ENCODE measurements at regions not wholly inside any gene's neighbourhood (a gene's known extent, or its start where the extent isn't known, plus 50 kb on each side); places are given as distances from the start of the nearest gene placed in this dataset.

GRCh38 chr13:74274916-74275315 lies 140.7 kb upstream of the KLF12 start:
- intact Hi-C loops (cut with DNase I), result no loop called here

DNA sequence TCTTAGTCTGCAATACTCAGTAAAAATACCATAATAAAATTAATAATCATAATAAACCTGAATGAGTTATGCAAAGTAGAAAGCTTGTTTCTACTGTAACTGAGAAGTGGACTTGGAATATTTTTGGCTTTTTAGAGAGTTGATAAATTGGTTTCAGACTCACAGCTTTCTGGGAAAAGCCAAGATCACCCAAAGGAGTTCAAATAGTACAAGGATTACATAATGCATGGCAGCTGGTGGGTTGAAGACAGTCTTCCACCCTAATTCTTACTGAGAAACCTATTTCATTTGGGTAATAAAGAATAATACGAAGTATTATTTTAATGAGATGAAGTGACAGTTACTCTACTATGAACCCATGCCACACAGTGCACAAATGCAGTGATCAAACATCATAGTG lies 139.4 kb upstream of the KLF12 start:
- intact Hi-C loops (cut with DNase I), result no loop called here
- Histone ChIP-seq H3K4me3 (no peak overlapping the region), H3K27ac (no peak overlapping the region), H3K9me3 (no peaks in the 10 kb centered on the region), H3K27me3 (replicated peaks; ENCODE audit: insufficient read depth) (no peaks in the 10 kb centered on the region), H3K4me1 (replicated peaks) (no peaks in the 10 kb centered on the region), H3K36me3 (no peaks in the 10 kb centered on the region)
- WGBS, result 86% methylated on average over 1 of the region's 1 CpG
- TF ChIP-seq POLR2AphosphoS5 (IDR thresholded peaks at IDR 0.05), result no peak
- no peak for TF ChIP-seq CTCF (IDR thresholded peaks at IDR 0.05)
- TF ChIP-seq POLR2A (IDR thresholded peaks at IDR 0.05), result no peak
- DNase-seq (ENCODE audit: low spot score), result no peak

More at GRCh38 chr13:74274916-74275315, 140.7 kb upstream of the KLF12 start:
- no peak overlapping the region for H3K27ac ChIP-seq
- H3K27me3 ChIP-seq (replicated peaks; ENCODE audit: insufficient read depth), result no peaks in the 10 kb centered on the region
- WGBS, result 82% methylated on average over 2 of the region's 2 CpGs
- no peaks in the 10 kb centered on the region for H3K36me3 ChIP-seq
- no peaks in the 10 kb centered on the region for H3K4me1 ChIP-seq (replicated peaks)
- H3K9me3 ChIP-seq, result no peaks in the 10 kb centered on the region
- no peak overlapping the region for H3K4me3 ChIP-seq
- no peak for DNase-seq (ENCODE audit: low spot score)
- TF ChIP-seq POLR2AphosphoS5 (IDR thresholded peaks at IDR 0.05), result no peak
- no peak for TF ChIP-seq POLR2A (IDR thresholded peaks at IDR 0.05)
- TF ChIP-seq CTCF (IDR thresholded peaks at IDR 0.05), result no peak

DNA sequence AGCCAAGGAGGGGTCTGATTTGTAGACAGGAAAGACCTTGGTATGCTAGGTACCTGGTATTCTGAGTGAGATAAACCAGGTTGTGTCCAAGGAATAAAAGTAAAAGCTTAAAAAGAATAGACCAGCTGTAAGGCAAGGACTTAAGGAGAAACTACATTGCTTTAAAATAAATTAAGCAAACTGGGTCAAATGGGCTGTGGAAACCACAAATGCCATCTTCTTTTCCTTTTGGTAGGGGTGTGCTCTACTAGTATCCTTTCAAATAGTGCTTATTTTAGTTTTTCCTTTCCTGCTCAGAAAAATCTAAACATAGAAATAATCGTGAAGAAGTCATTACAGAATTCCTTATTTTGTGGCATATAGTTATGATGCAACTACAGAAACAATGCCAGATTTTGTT lies 138.6 kb upstream of the KLF12 start:
- Histone ChIP-seq H3K4me3 (no peak overlapping the region), H3K27me3 (replicated peaks; ENCODE audit: insufficient read depth) (no peaks in the 10 kb centered on the region), H3K9me3 (no peaks in the 10 kb centered on the region), H3K27ac (no peak overlapping the region), H3K36me3 (no peaks in the 10 kb centered on the region), H3K4me1 (replicated peaks) (no peaks in the 10 kb centered on the region)
- TF ChIP-seq CTCF (IDR thresholded peaks at IDR 0.05) (no peak), POLR2A (IDR thresholded peaks at IDR 0.05) (no peak), POLR2AphosphoS5 (IDR thresholded peaks at IDR 0.05) (no peak)
- no peak for DNase-seq (ENCODE audit: low spot score)
- WGBS, result 75% methylated on average over 1 of the region's 1 CpG
- intact Hi-C loops (cut with DNase I), result no loop called here

DNA sequence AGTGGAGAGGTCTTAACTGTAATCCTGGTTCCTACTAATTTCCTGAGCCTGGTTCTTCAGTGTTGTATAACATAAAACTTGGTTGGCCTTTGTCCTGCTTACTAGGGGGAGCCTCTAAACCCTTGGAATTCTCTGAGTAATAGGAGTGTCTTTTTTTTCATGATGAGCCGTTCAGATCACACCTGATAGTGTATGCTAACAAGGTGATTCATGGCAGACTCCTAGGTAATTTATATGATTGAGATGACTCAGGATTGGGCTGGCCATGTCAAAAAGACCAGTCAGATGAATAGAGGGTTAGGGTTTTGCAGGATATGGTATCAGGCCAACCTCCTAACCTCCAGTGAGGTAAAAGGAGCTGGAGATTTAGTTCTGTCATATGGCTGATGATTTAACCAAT lies 135.8 kb upstream of the KLF12 start:
- no peaks in the 10 kb centered on the region for H3K27me3 ChIP-seq (replicated peaks; ENCODE audit: insufficient read depth)
- no peak overlapping the region for H3K4me3 ChIP-seq
- H3K27ac ChIP-seq, result no peak overlapping the region
- WGBS, result 29% methylated on average over 1 of the region's 1 CpG
- no peak for DNase-seq (ENCODE audit: low spot score)
- no peak for TF ChIP-seq POLR2AphosphoS5 (IDR thresholded peaks at IDR 0.05)
- TF ChIP-seq POLR2A (IDR thresholded peaks at IDR 0.05), result no peak
- no peak for TF ChIP-seq CTCF (IDR thresholded peaks at IDR 0.05)
- H3K4me1 ChIP-seq (replicated peaks), result no peaks in the 10 kb centered on the region
- intact Hi-C loops (cut with DNase I), result no loop called here
- H3K9me3 ChIP-seq, result no peaks in the 10 kb centered on the region
- H3K36me3 ChIP-seq, result no peaks in the 10 kb centered on the region

- no peak overlapping the region for H3K4me3 ChIP-seq
- 93% methylated on average over 1 of the region's 1 CpG for WGBS
- TF ChIP-seq POLR2A (IDR thresholded peaks at IDR 0.05), result no peak
- DNase-seq (ENCODE audit: low spot score), result no peak
- no peak overlapping the region for H3K27ac ChIP-seq
- H3K4me1 ChIP-seq (replicated peaks), result no peaks in the 10 kb centered on the region
- intact Hi-C loops (cut with DNase I), result no loop called here
- no peaks in the 10 kb centered on the region for H3K36me3 ChIP-seq
- no peaks in the 10 kb centered on the region for H3K27me3 ChIP-seq (replicated peaks; ENCODE audit: insufficient read depth)
- H3K9me3 ChIP-seq, result no peaks in the 10 kb centered on the region
Observed at GRCh38 chr13:74266861-74267260, 132.7 kb upstream of the KLF12 start.
